Transverse colon (tissue), 4 donors: ENCODE measurements at regions not wholly inside any gene's neighbourhood (a gene's known extent, or its start where the extent isn't known, plus 50 kb on each side); places are given as distances from the start of the nearest gene placed in this dataset.

Source experiments
- DNase-seq: peaks from one replicate; pipeline ENCODE4 v3.0.0-alpha.2; 2019
- H3K27ac ChIP-seq, 4 donors: fragments of 200-600 bp; sonication (generic); 2 replicates each; pipeline ENCODE4 v1.5.1; 2016 to 2018; ENCODE audit warnings: inconsistent platforms in 4 of 4
- H3K27me3 ChIP-seq: fragments of 200-600 bp; sonication (generic); 2 replicates; pipeline ENCODE4 v1.5.1; 2017; ENCODE audit warnings: inconsistent platforms
- H3K36me3 ChIP-seq, 4 donors: fragments of 200-600 bp; sonication (generic); 2 replicates each; pipeline ENCODE4 v1.5.1; 2017 to 2019; ENCODE audit warnings: inconsistent platforms in 4 of 4
- H3K4me1 ChIP-seq, 4 donors: fragments of 200-600 bp; sonication (generic); 2 replicates each; pipeline ENCODE4 v1.5.1; 2017 to 2020; ENCODE audit warnings: inconsistent platforms in 4 of 4
- H3K4me3 ChIP-seq, 4 donors: fragments of 200-600 bp; sonication (generic); 1 replicate in 1 of 4; 2 replicates in 3 of 4; pipeline versions ENCODE4 v1.5.1 to v1.6.1; 2017 to 2019; ENCODE audit warnings: inconsistent platforms in 4 of 4
- H3K9me3 ChIP-seq, 2 donors: fragments of 200-600 bp; sonication (generic); 2 replicates each; pipeline ENCODE4 v1.5.1; 2017 to 2019; ENCODE audit warnings: inconsistent platforms in 2 of 2
- EP300 ChIP-seq: sonication (generic); formaldehyde crosslinking; IDR thresholded peaks from one replicate; pipeline ENCODE4 v1.6.1; 2017; ENCODE audit warnings: antibody characterized with exemption, low read depth
- POLR2A ChIP-seq: fragments of 450-650 bp; IDR thresholded peaks from one replicate; pipeline ENCODE4 v1.6.1; 2016; ENCODE audit warnings: antibody characterized with exemption, mild to moderate bottlenecking, moderate library complexity
- POLR2AphosphoS5 ChIP-seq, 3 donors: sonication (generic); formaldehyde crosslinking; IDR thresholded peaks; one replicate each; pipeline ENCODE4 v1.6.1; 2016; ENCODE audit warnings: antibody characterized with exemption in 3 of 3
- WGBS, 2 donors: methylation state at CpG; one replicate each; pipeline ENCODE4 v1.1.5; 2018; ENCODE audit warnings: low coverage in 1 of 2; 5-methylcytosine and 5-hydroxymethylcytosine counted together
- in situ Hi-C, 4 donors: fragments of 200-750 bp; cut with MboI; loops; one replicate each; pipeline versions ENCODE4 v1.15.0 to v1.15.1; 2017; ENCODE audit warnings: low sequenced_read_pairs in 3 of 4, low pct_ligation_motif_present in 1 of 4, low pct_unique_long_range_greater_than_20kb in 1 of 4
- intact Hi-C: fragments of 100-400 bp; cut with DNase I; formaldehyde crosslinking; loops from one replicate; pipeline ENCODE4 v1.15.1; 2023; ENCODE audit warnings: low total_unique reads
- TF ChIP-seq, protein P1 (sequence below), 5 experiments: fragments of 200-600 bp in 3 of 5; fragments of 450-650 bp in 2 of 5; sonication (generic) in 3 of 5; IDR thresholded peaks; 1 replicate in 2 of 5; 2 replicates in 3 of 5; pipeline ENCODE4 v1.5.1; 2016 to 2017; ENCODE audit warnings: antibody characterized with exemption in 5 of 5, inconsistent platforms in 3 of 5, mild to moderate bottlenecking in 2 of 5, moderate library complexity in 1 of 5

DNA sequence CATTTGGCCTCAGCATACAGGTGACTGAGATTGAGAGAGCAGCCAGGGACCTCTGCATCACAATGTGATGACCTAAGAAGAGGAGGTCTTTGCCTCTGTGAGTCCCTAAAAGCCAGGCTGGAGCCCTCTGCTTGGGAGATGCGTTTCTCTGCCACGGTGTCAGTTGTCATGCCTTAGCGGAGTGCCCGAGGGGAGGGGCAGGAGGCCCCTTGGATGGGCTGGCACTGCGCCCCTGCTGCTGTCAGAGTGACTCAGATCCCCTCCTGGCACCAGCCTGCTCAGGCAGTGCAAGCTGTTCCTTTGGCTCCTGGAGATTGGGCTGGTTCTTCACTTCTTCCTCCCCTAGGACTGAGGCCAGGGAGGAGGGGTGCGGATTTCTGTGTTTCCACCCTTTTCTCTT, 64.9 kb upstream of the KCNA5 start:
- WGBS, 2 donors: 64% methylated on average over 6 of the region's 6 CpGs; no CpG with 5 or more reads in 1 of the 2 donors
- TF ChIP-seq, protein P1, sequence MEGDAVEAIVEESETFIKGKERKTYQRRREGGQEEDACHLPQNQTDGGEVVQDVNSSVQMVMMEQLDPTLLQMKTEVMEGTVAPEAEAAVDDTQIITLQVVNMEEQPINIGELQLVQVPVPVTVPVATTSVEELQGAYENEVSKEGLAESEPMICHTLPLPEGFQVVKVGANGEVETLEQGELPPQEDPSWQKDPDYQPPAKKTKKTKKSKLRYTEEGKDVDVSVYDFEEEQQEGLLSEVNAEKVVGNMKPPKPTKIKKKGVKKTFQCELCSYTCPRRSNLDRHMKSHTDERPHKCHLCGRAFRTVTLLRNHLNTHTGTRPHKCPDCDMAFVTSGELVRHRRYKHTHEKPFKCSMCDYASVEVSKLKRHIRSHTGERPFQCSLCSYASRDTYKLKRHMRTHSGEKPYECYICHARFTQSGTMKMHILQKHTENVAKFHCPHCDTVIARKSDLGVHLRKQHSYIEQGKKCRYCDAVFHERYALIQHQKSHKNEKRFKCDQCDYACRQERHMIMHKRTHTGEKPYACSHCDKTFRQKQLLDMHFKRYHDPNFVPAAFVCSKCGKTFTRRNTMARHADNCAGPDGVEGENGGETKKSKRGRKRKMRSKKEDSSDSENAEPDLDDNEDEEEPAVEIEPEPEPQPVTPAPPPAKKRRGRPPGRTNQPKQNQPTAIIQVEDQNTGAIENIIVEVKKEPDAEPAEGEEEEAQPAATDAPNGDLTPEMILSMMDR (IDR thresholded peaks at IDR 0.05): no peak
- TF ChIP-seq EP300: no peak
- TF ChIP-seq POLR2A: no peak
- no peak for TF ChIP-seq POLR2AphosphoS5 (IDR thresholded peaks at IDR 0.05)
- in situ Hi-C loops: no loop called here

DNA sequence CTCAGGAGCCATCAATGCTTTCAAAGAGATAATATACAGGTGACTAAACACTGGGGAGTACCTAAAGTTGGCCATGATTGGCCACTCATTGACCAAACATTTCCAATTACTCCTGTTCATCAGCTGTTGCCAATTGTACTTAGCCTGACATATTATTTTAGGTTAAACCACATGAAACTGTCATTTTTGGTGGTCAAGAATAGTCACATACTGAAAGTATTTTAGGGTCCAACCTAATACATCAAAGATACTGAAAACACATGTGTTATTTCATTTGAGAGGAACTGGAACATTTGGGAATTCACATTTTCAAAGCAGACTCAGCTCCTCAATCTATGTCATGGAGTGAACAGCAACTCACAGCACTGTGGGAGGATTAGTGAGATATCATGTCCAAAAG, 63.9 kb upstream of the KCNA5 start:
- Histone ChIP-seq H3K27me3 (peaks cover 5% of the 10 kb centered on the region), H3K4me3 (no peak overlapping the region), H3K36me3 (no peaks in the 10 kb centered on the region), H3K4me1 (no peaks in the 10 kb centered on the region), H3K27ac (no peak overlapping the region), H3K9me3 (no peaks in the 10 kb centered on the region)
- in situ Hi-C loops: no loop called here
- no peak for DNase-seq
- TF ChIP-seq, protein P1 (IDR thresholded peaks at IDR 0.05): no peak
- no peak for TF ChIP-seq POLR2AphosphoS5 (IDR thresholded peaks at IDR 0.05)
- TF ChIP-seq EP300: no peak
- no peak for TF ChIP-seq POLR2A
- intact Hi-C loops: no loop called here

More for the DNA sequence above, 64.9 kb upstream of the KCNA5 start:
- intact Hi-C loops: no loop called here
- no peak overlapping the region for H3K4me3 ChIP-seq
- H3K36me3 ChIP-seq: no peaks in the 10 kb centered on the region
- H3K27ac ChIP-seq: no peak overlapping the region
- H3K9me3 ChIP-seq: no peaks in the 10 kb centered on the region
- no peaks in the 10 kb centered on the region for H3K4me1 ChIP-seq
- DNase-seq: no peak
- H3K27me3 ChIP-seq: peaks cover 5% of the 10 kb centered on the region

DNA sequence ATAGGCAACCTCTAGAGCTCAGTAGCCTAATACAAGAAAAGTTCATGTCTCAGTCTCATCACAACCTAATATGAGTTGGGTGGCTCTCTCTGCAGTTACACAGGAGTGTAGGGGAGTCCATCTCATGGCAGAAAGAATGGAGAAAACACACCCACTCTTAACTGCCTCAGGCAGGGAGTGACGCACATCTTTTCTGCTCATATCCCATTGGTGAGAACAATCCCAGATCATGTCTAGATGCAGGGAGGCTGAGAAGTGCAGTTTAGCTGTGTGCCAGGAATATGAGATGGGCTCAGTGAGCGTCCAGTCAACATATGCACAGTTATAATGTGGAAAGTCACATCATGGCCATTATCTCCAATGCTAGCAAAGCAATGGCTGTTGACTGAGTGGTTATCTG, 59.3 kb upstream of the KCNA5 start:
- in situ Hi-C loops (no loop called here), intact Hi-C loops (no loop called here)
- no peak for DNase-seq
- Histone ChIP-seq H3K27ac (no peak overlapping the region), H3K36me3 (no peaks in the 10 kb centered on the region), H3K4me1 (no peaks in the 10 kb centered on the region), H3K27me3 (peaks cover 6% of the 10 kb centered on the region), H3K9me3 (no peaks in the 10 kb centered on the region), H3K4me3 (no peak overlapping the region)
- TF ChIP-seq EP300: no peak
- WGBS, 2 donors: 84 to 100% methylated on average over 1 to 2 of the region's 2 CpGs

DNA sequence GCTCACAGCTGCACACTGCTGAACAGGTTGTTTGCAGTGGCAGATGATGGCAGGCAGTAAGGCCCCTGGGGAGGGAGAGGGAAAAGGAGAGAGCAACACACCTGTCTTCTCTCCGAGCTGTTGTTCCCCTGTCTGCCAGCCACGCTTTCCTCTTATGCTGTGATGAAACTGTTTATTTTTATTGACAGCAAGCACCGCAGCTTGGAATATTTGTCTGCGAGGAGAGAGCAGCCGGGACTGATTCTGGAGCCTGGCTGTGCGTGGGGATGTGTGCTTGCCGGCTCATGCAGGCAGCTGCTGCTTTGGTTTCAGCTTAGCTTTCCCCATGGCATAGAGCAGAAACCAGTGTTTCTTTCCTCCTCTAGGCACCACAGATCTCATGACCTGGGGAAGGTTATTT, 58.7 kb upstream of the KCNA5 start:
- in situ Hi-C loops (no loop called here), intact Hi-C loops (no loop called here)
- Histone ChIP-seq H3K4me3 (no peak overlapping the region), H3K27me3 (peaks cover 6% of the 10 kb centered on the region), H3K9me3 (no peaks in the 10 kb centered on the region), H3K36me3 (no peaks in the 10 kb centered on the region), H3K27ac (no peak overlapping the region), H3K4me1 (no peaks in the 10 kb centered on the region)
- no peak for DNase-seq
- WGBS, 2 donors: 84% methylated on average over 7 of the region's 7 CpGs; no CpG with 5 or more reads in 1 of the 2 donors
- TF ChIP-seq, protein P1 (IDR thresholded peaks at IDR 0.05): no peak
- TF ChIP-seq POLR2AphosphoS5 (IDR thresholded peaks at IDR 0.05) (no peak), POLR2A (no peak), EP300 (no peak)

DNA sequence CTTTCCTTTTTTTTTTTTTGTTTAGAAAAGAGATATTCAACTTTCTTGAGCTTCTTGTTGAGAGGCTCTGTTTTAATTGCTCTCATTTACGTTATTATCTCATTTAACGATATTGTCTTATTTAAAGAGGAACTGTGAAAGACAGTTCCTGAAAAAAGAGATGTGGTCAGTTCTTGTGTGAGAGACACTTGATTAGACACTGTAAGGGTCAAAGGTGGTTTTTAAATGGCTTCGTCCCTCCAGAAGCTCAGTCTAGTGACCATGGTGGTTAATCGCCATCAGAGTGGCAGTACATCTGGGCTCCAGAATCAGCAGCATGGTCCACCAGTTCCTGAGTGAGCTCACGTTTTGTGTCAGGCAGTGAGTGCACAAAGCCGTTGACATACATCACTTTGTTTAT, 57.9 kb upstream of the KCNA5 start:
- no peak for DNase-seq
- Histone ChIP-seq H3K27me3 (peaks cover 6% of the 10 kb centered on the region), H3K4me3 (no peak overlapping the region), H3K4me1 (no peaks in the 10 kb centered on the region), H3K36me3 (no peaks in the 10 kb centered on the region), H3K27ac (no peak overlapping the region), H3K9me3 (no peaks in the 10 kb centered on the region)
- in situ Hi-C loops (no loop called here), intact Hi-C loops (no loop called here)
- WGBS, 2 donors: 66 to 82% methylated on average over 5 to 6 of the region's 6 CpGs
- TF ChIP-seq POLR2AphosphoS5 (IDR thresholded peaks at IDR 0.05) (no peak), POLR2A (no peak), EP300 (no peak)
- TF ChIP-seq, protein P1 (IDR thresholded peaks at IDR 0.05): no peak
